Endothelial cell of umbilical vein (primary cell): ENCODE measurements at regions not wholly inside any gene's neighbourhood (a gene's known extent, or its start where the extent isn't known, plus 50 kb on each side); places are given as distances from the start of the nearest gene placed in this dataset.

Source experiments
- BruUV-seq: library from RNA; stranded (reverse); fragments of 400-500 nt; replicated peaks from 2 replicates; lab custom pipeline; 2021; lab: Mats Ljungman, UMichigan
- CTCF ChIA-PET: fragments of 300-600, 350-600 bp; sonication (Branson Sonifier 250); formaldehyde crosslinking; loops from one replicate; lab custom pipeline; 2021; ENCODE audit warnings: antibody characterized with exemption, inconsistent platforms; lab: Charles Lee
- POLR2A ChIA-PET: fragments of 300-600, 350-600 bp; sonication (Branson Sonifier 250); formaldehyde crosslinking; loops from one replicate; lab custom pipeline; 2021; ENCODE audit warnings: antibody characterized with exemption, inconsistent platforms; lab: Charles Lee
- DNase-seq: peaks from one replicate; pipeline ENCODE4 v3.0.0-alpha.2; 2011; ENCODE audit warnings: low read depth, low spot score
- FAIRE-seq: peaks from 2 replicates; lab custom pipeline; 2011; peaks lifted over from hg19 to GRCh38; lab: Jason Lieb, UNC
- H2AFZ ChIP-seq: 2 replicates; pipeline ENCODE4 v1.6.0; 2012; ENCODE audit warnings: low read depth, low read length, control low read depth, inconsistent platforms
- H3K27ac ChIP-seq: 2 replicates; pipeline ENCODE4 v1.5.1; 2011; ENCODE audit warnings: low read depth, mild to moderate bottlenecking, control low read depth, low read length, moderate library complexity; ENCODE audit not compliant: insufficient read depth
- H3K27me3 ChIP-seq, 2 experiments: 2 replicates each; pipeline versions ENCODE4 v1.6.0 to v1.6.1; 2011; ENCODE audit warnings: low read length in 2 of 2, mixed read lengths in 1 of 2; ENCODE audit not compliant: control insufficient read depth in 2 of 2, insufficient read depth in 2 of 2
- H3K36me3 ChIP-seq, 2 experiments: 2 replicates in 1 of 2; 3 replicates in 1 of 2; pipeline ENCODE4 v1.5.1; 2011; ENCODE audit warnings: low read length in 2 of 2, mild to moderate bottlenecking in 1 of 2, moderate library complexity in 1 of 2; ENCODE audit not compliant: control insufficient read depth in 2 of 2, insufficient read depth in 2 of 2; ENCODE audit errors: extremely low read depth in 1 of 2
- H3K4me1 ChIP-seq: 3 replicates; pipeline ENCODE4 v1.5.1; 2011; ENCODE audit warnings: mild to moderate bottlenecking, low read length; ENCODE audit not compliant: control insufficient read depth, insufficient read depth; ENCODE audit errors: extremely low read depth
- H3K4me2 ChIP-seq: 2 replicates; pipeline ENCODE4 v1.6.1; 2011; ENCODE audit warnings: low read length, control low read depth, mixed read lengths; ENCODE audit not compliant: insufficient read depth
- H3K4me3 ChIP-seq, 3 experiments: fragments of 200-600 bp in 1 of 3; sonication (generic), shearing (Covaris generic) in 1 of 3; replicated peaks in 1 of 3; 2 replicates each; pipeline ENCODE4 v1.5.1; 2011 to 2016; ENCODE audit warnings: control low read depth in 3 of 3, low read length in 3 of 3, mild to moderate bottlenecking in 2 of 3, inconsistent platforms in 1 of 3, low read depth in 1 of 3, moderate library complexity in 1 of 3; ENCODE audit not compliant: insufficient read depth in 1 of 3
- H3K79me2 ChIP-seq: 2 replicates; pipeline ENCODE4 v1.6.0; 2012; ENCODE audit warnings: low read length, inconsistent platforms; ENCODE audit not compliant: control insufficient read depth, insufficient read depth
- H3K9ac ChIP-seq: replicated peaks from 2 replicates; pipeline ENCODE3; 2011; ENCODE audit warnings: low read length, control low read depth; ENCODE audit not compliant: insufficient read depth; ENCODE audit errors: extremely low read depth
- H3K9me1 ChIP-seq: replicated peaks from 3 replicates; pipeline ENCODE4 v1.6.0; 2011; ENCODE audit warnings: mild to moderate bottlenecking, low read length; ENCODE audit not compliant: control insufficient read depth, insufficient read depth; ENCODE audit errors: extremely low read depth
- H3K9me3 ChIP-seq: replicated peaks from 2 replicates; pipeline ENCODE4 v1.5.1; 2012; ENCODE audit warnings: low read length, inconsistent platforms; ENCODE audit not compliant: control insufficient read depth, insufficient read depth
- H4K20me1 ChIP-seq: replicated peaks from 2 replicates; pipeline ENCODE3; 2011; ENCODE audit warnings: mild to moderate bottlenecking, low read length; ENCODE audit not compliant: control insufficient read depth, insufficient read depth; ENCODE audit errors: extremely low read depth
- CTCF ChIP-seq, 2 donors: IDR thresholded peaks; 1 replicate in 1 of 2; 2 replicates in 1 of 2; pipeline ENCODE4 v1.5.1; 2011; ENCODE audit warnings: low read length in 2 of 2, mild to moderate bottlenecking in 2 of 2, moderate library complexity in 2 of 2, control low read depth in 1 of 2, inconsistent platforms in 1 of 2, low read depth in 1 of 2; ENCODE audit not compliant: insufficient read depth in 1 of 2; ENCODE audit errors: extremely low read depth in 1 of 2
- EZH2 ChIP-seq: IDR thresholded peaks from 2 replicates; pipeline ENCODE4 v1.6.1; 2012; ENCODE audit warnings: borderline replicate concordance, low read depth, mild to moderate bottlenecking, moderate library complexity, low read length, inconsistent platforms; ENCODE audit not compliant: severe bottlenecking
- FOS ChIP-seq: IDR thresholded peaks from 2 replicates; pipeline ENCODE4 v1.6.1; 2011; ENCODE audit warnings: mild to moderate bottlenecking, low read length, moderate library complexity, borderline replicate concordance; ENCODE audit not compliant: insufficient read depth
- GATA2 ChIP-seq: IDR thresholded peaks from 2 replicates; pipeline ENCODE4 v1.7.0; 2011; ENCODE audit warnings: low read depth, mild to moderate bottlenecking, moderate library complexity, mixed read lengths, low read length; ENCODE audit not compliant: insufficient read length, insufficient read depth
- JUN ChIP-seq: IDR thresholded peaks from 2 replicates; pipeline ENCODE4 v1.6.1; 2011; ENCODE audit warnings: borderline replicate concordance, low read depth; ENCODE audit not compliant: insufficient read length, insufficient read depth
- MAX ChIP-seq: IDR thresholded peaks from 2 replicates; pipeline ENCODE4 v1.6.1; 2011; ENCODE audit not compliant: insufficient read depth, insufficient read length
- MYC ChIP-seq: IDR thresholded peaks from one replicate; pipeline ENCODE4 v1.6.1; 2011; ENCODE audit warnings: mild to moderate bottlenecking, low read depth, low read length
- POLR2A ChIP-seq: IDR thresholded peaks from 2 replicates; pipeline ENCODE4 v1.6.1; 2012; ENCODE audit warnings: low read depth, mild to moderate bottlenecking, control low read depth, low read length
- POLR2AphosphoS5 ChIP-seq: IDR thresholded peaks from 2 replicates; pipeline ENCODE4 v1.6.1; 2012; ENCODE audit warnings: low read depth, mild to moderate bottlenecking, control low read depth, low read length, moderate library complexity; ENCODE audit not compliant: insufficient read depth
- dilution Hi-C: fragments of 300-500 bp; cut with MboI; formaldehyde crosslinking; loops from one replicate; pipeline ENCODE4 v1.15.0; 2019; ENCODE audit warnings: low sequenced_read_pairs; ENCODE audit not compliant: extremely low pct_ligation_motif_present
- intact Hi-C: fragments of 100-400 bp; cut with micrococcal nuclease; formaldehyde crosslinking; loops from one replicate; pipeline ENCODE4 v1.10.0; 2022

GRCh38 chr6:156283091-156283490 lies 494.1 kb upstream of the ARID1B start:
- dilution Hi-C loops, result no loop called here

More at GRCh38 chr6:156283091-156283490, 494.1 kb upstream of the ARID1B start:
- no peak overlapping the region for H3K4me2 ChIP-seq
- no peaks in the 10 kb centered on the region for H3K9me3 ChIP-seq
- no peak overlapping the region for H3K27ac ChIP-seq
- no peaks in the 10 kb centered on the region for H3K27me3 ChIP-seq
- no peaks in the 10 kb centered on the region for H3K36me3 ChIP-seq
- TF ChIP-seq POLR2A (no peak), MAX (no peak), JUN (no peak), GATA2 (no peak), MYC (no peak), POLR2AphosphoS5 (no peak), FOS (no peak), CTCF (IDR thresholded peaks at IDR 0.05; ENCODE audit: extremely low read depth in 1 of 2, insufficient read depth in 1 of 2, low read depth in 1 of 2, low read length in 2 of 2) (no peak), EZH2 (no peak)
- H3K9ac ChIP-seq, result no peak overlapping the region
- no peaks in the 10 kb centered on the region for H4K20me1 ChIP-seq
- no peaks in the 10 kb centered on the region for H3K4me1 ChIP-seq
- ChIA-PET POLR2A (no interaction called here), CTCF (no interaction called here)
- intact Hi-C loops, result no loop called here
- DNase-seq, result no peak
- no peaks in the 10 kb centered on the region for H3K79me2 ChIP-seq
- H3K9me1 ChIP-seq, result no peaks in the 10 kb centered on the region
- H2AFZ ChIP-seq, result no peak overlapping the region
- BruUV-seq, result no TSS peak
- no peak overlapping the region for H3K4me3 ChIP-seq
- FAIRE-seq, result no peak
